Lower leg skin (tissue), 3 donors: ENCODE measurements at regions not wholly inside any gene's neighbourhood (a gene's known extent, or its start where the extent isn't known, plus 50 kb on each side); places are given as distances from the start of the nearest gene placed in this dataset.

Source experiments
- CTCF ChIP-seq, 3 donors: fragments of 450-650 bp; IDR thresholded peaks; one replicate each; pipeline ENCODE4 v1.5.1; 2016; ENCODE audit warnings: antibody characterized with exemption in 3 of 3, mild to moderate bottlenecking in 3 of 3, moderate library complexity in 2 of 3
- POLR2A ChIP-seq, 2 donors: fragments of 450-650 bp; IDR thresholded peaks; one replicate each; pipeline ENCODE4 v1.6.1; 2016 to 2017; ENCODE audit warnings: antibody characterized with exemption in 2 of 2, mild to moderate bottlenecking in 1 of 2, moderate library complexity in 1 of 2

DNA sequence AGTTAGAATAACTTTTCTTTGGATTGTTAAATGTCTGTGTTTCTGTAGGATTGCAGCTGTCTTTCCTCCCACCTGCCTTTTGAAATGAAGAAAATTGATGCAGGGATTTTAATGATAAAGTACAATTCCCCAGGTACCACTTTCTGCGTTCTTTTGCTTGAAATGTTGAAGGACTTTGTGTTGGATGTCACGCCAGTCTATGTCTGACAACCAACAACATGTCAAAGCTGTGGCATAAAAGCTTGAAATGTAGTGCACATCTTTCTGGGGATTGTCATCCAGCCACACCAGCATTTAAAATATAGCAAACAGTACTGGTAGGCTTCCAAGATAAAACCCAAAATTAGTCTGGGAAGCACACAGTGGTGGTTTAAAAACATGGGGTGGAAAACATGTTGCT is 381.4 kb downstream of the TMEM161B start:
- TF ChIP-seq CTCF (IDR thresholded peaks at IDR 0.05) (no peak), POLR2A (IDR thresholded peaks at IDR 0.05) (no peak)
